Panc1 (cell line): ENCODE measurements at regions not wholly inside any gene's neighbourhood (a gene's known extent, or its start where the extent isn't known, plus 50 kb on each side); places are given as distances from the start of the nearest gene placed in this dataset.

Experiments used
- ATAC-seq: fragments of 200-7000 bp; cut with Tn5 transposase; 2 replicates; pipeline ENCODE4 v1.9.1; 2020; ENCODE audit warnings: mild to moderate bottlenecking, moderate library complexity
- BruUV-seq: library from RNA; stranded (reverse); fragments of 400-500 nt; replicated peaks from 2 replicates; lab custom pipeline; 2021; lab: Mats Ljungman, UMichigan
- CTCF ChIA-PET: fragments of 300-600 bp; sonication (Branson Sonifier 250); formaldehyde crosslinking; loops from one replicate; lab custom pipeline; 2022; ENCODE audit warnings: antibody characterized with exemption; lab: Charles Lee
- POLR2A ChIA-PET: fragments of 300-600 bp; sonication (Branson Sonifier 250); formaldehyde crosslinking; loops from one replicate; lab custom pipeline; 2022; ENCODE audit warnings: antibody characterized with exemption; lab: Charles Lee
- DNase-seq: peaks from one replicate; pipeline ENCODE4 v3.0.0-alpha.2; 2010; ENCODE audit warnings: low read depth, low spot score
- H3K27ac ChIP-seq: 2 replicates; pipeline ENCODE4 v1.5.1; 2011; ENCODE audit warnings: mild to moderate bottlenecking, low read length, inconsistent platforms
- H3K27me3 ChIP-seq: fragments of 200-500 bp; sonication (Bioruptor generic); 2 replicates; pipeline ENCODE4 v1.6.0; 2014; ENCODE audit warnings: low read length, inconsistent platforms; ENCODE audit not compliant: control insufficient read depth, insufficient read depth
- H3K36me3 ChIP-seq: fragments of 200-500 bp; sonication (Bioruptor generic); 2 replicates; pipeline ENCODE4 v1.5.1; 2014; ENCODE audit warnings: inconsistent platforms, mild to moderate bottlenecking, low read length, moderate library complexity; ENCODE audit not compliant: control insufficient read depth, insufficient read depth
- H3K4me1 ChIP-seq: 2 replicates; pipeline ENCODE4 v1.5.1; 2011; ENCODE audit warnings: inconsistent platforms, mild to moderate bottlenecking, low read length, moderate library complexity; ENCODE audit not compliant: control insufficient read depth, insufficient read depth
- H3K4me3 ChIP-seq, 2 experiments: 2 replicates each; pipeline ENCODE4 v1.5.1; 2011 to 2012; ENCODE audit warnings: low read depth in 2 of 2, low read length in 2 of 2, mild to moderate bottlenecking in 2 of 2, inconsistent platforms in 1 of 2, moderate library complexity in 1 of 2
- H3K9me3 ChIP-seq: fragments of 200-500 bp; sonication (Bioruptor generic); 2 replicates; pipeline ENCODE4 v1.5.1; 2014; ENCODE audit warnings: low read depth, mild to moderate bottlenecking, inconsistent platforms, low read length, moderate library complexity; ENCODE audit not compliant: control insufficient read depth, insufficient read depth
- CTCF ChIP-seq: fragments of 450-650 bp; IDR thresholded peaks from 2 replicates; pipeline ENCODE4 v1.5.1; 2017; ENCODE audit warnings: mild to moderate bottlenecking
- POLR2AphosphoS5 ChIP-seq: IDR thresholded peaks from 2 replicates; pipeline ENCODE4 v1.6.1; 2012; ENCODE audit warnings: mild to moderate bottlenecking, low read depth, low read length, moderate library complexity
- REST ChIP-seq, 2 experiments: IDR thresholded peaks; 2 replicates each; pipeline ENCODE4 v1.6.1; 2011 to 2012; ENCODE audit warnings: low read depth in 2 of 2, control low read depth in 1 of 2, low read length in 1 of 2, mild to moderate bottlenecking in 1 of 2, moderate library complexity in 1 of 2; ENCODE audit not compliant: insufficient read depth in 1 of 2
- SIN3A ChIP-seq: IDR thresholded peaks from 2 replicates; pipeline ENCODE4 v1.6.1; 2012; ENCODE audit warnings: low read depth, mild to moderate bottlenecking, low read length, moderate library complexity, borderline replicate concordance; ENCODE audit not compliant: insufficient read depth
- TCF7L2 ChIP-seq: IDR thresholded peaks from 2 replicates; pipeline ENCODE4 v1.6.1; 2011; ENCODE audit warnings: mild to moderate bottlenecking, low read depth, low read length, inconsistent platforms
- in situ Hi-C: cut with HindIII; loops from 2 replicates; pipeline ENCODE4 v1.10.0; 2016; ENCODE audit warnings: low sequenced_read_pairs, low pct_unique_long_range_greater_than_20kb
- intact Hi-C: fragments of 100-400 bp; cut with micrococcal nuclease; formaldehyde crosslinking; loops from one replicate; pipeline ENCODE4 v1.10.0; 2022; ENCODE audit not compliant: unreplicated experiment

- POLR2A ChIA-PET = interaction anchor here (0.6 kb wide), 1 partner anchor 20 kb away, joined by 3 read pairs; no protein-coding TSS in a partner anchor
- intact Hi-C loops (no loop called here), in situ Hi-C loops (no loop called here)
- no peak for DNase-seq
- BruUV-seq = no TSS peak
- Histone ChIP-seq H3K27me3 (no peaks in the 10 kb centered on the region), H3K27ac (no peak overlapping the region), H3K36me3 (no peaks in the 10 kb centered on the region), H3K4me3 (no peak overlapping the region), H3K9me3 (no peaks in the 10 kb centered on the region), H3K4me1 (no peaks in the 10 kb centered on the region)
- CTCF ChIA-PET = no interaction called here
- ATAC-seq = no peak
- no peak for TF ChIP-seq SIN3A
- TF ChIP-seq CTCF = no peak
- no peak for TF ChIP-seq POLR2AphosphoS5
- TF ChIP-seq TCF7L2 = no peak
Observed at GRCh38 chr12:115249671-115250278, 565.8 kb upstream of the TBX3 start.

- no TSS peak for BruUV-seq
- no peak overlapping the region for H3K4me3 ChIP-seq
- DNase-seq = no peak
- H3K27me3 ChIP-seq = 0 out of 2 replicates have a peak, but pooled peaks cover 2% of the 10 kb centered on the region
- no peaks in the 10 kb centered on the region for H3K36me3 ChIP-seq
- ATAC-seq = no peak
- intact Hi-C loops = no loop called here
- TF ChIP-seq SIN3A (no peak), REST (IDR thresholded peaks at IDR 0.05; ENCODE audit: insufficient read depth in 1 of 2, low read depth in 2 of 2, low read length in 1 of 2) (no peak), TCF7L2 (no peak), POLR2AphosphoS5 (no peak), CTCF (no peak)
- CTCF ChIA-PET = no interaction called here
- in situ Hi-C loops = no loop called here
- no peaks in the 10 kb centered on the region for H3K9me3 ChIP-seq
- POLR2A ChIA-PET = no interaction called here
- no peak overlapping the region for H3K27ac ChIP-seq
- no peaks in the 10 kb centered on the region for H3K4me1 ChIP-seq
Observed at GRCh38 chr12:115245020-115245419, 561.0 kb upstream of the TBX3 start.
